NCI-H2196 (cell line): ENCODE measurements at regions not wholly inside any gene's neighbourhood (a gene's known extent, or its start where the extent isn't known, plus 50 kb on each side); places are given as distances from the start of the nearest gene placed in this dataset.
"Not testable (repeated sequence)": the region's sequence is repeated elsewhere in the genome, so short reads cannot be mapped to it uniquely, and the experiment has no call there.

Experiments
- DNase-seq: peaks from one replicate; lab custom pipeline; 2025; ENCODE audit not compliant: unreplicated experiment; lab: John Stamatoyannopoulos, UW

DNA sequence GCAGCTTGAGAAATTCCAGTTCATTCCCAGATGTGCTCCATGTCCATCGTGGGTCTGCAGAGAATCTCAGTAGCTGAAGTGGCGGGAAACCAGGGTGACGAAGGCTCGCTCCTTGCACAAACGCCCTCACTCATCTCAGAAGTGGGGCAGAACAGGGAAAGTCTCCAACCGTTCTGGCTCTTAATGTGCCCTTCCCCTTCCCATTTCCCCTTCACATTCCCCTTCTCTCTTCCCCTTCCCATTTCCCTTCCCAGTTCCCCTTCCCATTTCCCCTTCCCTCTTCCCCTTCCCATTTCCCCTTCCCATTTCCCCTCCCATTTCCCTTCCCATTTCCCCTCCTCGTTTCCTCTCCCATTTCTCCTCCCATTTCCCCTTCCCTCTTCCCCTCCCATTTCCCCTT is 108.5 kb downstream of the OLFM1 start:
- DNase-seq: not testable (repeated sequence)

DNA sequence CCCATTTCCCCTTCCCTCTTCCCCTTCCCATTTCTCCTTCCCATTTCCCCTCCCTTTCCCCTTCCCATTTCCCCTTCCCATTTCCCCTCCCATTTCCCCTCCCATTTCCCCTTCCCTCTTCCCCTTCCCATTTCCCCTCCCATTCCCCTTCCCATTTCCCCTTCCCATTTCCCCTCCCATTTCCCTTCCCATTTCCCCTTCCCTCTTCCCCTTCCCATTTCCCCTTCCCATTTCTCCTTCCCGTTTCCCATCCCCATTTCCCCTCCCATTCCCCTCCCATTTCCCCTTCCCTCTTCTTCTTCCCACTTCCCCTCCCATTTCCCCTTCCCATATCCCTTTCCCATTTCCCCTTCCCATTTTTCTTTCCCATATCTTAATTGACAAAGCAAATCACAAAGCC is 109.0 kb downstream of the OLFM1 start:
- no peak for DNase-seq

DNA sequence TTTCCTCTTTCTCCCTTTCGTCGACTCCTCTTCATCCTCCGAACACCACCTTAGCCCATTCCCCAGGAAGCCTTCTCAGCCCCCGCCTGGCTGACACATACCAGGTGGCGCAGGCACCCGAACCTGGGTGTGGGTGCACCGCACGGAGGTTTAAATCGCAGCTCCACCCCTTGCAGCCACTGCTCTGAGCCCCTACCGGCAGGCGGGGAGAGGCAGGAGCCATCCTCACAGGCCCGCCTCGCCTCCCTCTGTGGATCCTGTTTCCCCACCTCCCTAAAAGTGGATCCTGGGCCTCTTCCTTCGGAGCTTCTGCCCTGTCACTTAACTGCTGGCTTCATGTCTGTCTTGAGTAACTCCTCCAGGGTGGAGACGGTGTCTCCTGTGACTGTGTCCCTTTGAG is 110.7 kb downstream of the OLFM1 start:
- no peak for DNase-seq

DNA sequence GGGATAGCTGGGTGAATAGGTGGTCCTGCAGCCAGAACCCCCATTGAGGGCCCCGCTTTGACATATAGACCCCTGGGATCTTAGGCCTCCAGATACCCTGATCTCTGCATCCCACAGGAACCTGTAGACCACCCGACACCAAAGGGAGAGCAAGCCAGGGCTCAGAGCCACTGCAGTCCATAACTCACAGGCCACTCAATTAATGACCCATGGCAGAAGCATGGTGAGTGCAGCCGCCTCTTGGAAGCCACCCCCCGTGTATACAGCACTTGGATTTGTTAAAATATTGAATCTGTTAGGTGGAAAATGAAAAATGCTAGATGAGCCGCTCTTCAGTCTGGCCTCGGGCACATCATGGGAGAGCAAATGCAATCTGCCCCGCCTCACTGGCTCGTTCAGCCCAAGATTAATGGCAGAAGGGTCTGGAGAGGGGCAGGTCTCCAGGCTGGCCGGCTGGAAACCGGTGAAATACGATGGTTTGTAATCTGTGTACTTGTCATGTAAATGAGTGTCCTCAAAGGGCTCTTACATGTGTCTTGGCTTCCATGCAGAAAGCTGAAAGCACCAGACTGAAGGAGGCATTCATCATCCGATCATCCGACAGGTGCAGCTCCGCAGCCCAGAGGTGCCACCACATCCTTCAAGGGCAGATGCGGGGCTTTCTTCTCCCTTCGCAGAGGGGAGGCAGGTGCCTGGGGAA is 111.3 kb downstream of the OLFM1 start:
- no peak for DNase-seq

DNA sequence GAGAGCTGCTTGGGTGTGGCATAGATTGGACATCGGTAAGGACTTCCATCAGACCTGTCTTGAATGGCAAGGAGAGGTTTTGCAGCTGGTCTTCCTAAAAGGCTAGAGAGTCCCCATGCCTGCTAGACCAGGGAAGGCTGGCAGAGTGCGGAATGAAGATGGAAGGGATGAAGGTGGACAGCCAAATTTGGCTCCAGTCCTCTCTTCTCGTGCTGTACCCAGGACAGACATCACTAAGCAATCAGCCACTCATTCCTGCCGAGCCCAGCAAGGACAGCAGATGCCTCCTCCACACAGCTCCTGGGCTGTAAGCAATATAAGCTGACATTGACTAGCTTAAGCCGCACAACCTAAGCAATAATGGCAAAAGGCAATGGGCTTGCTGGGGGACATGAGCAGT is 112.0 kb downstream of the OLFM1 start:
- no peak for DNase-seq

DNA sequence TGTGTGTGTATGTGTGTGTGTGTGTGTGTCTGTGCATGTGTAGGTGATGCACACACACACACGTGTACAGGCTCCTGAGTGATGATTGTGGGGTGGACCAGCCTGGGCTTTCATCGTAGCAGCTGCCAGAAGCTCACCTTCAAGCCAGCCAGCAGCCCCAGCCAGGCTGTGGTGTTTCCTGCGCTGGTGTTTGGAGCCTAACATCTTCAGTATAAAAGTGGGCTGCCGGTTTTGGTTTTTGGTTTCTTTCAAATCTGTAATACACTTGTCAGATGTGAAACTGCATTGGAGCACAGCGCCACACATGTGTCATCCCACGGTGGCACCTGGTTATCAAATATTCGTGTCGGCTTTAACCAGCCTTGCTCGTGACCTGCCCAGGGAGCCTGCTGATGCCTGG is 114.2 kb downstream of the OLFM1 start:
- DNase-seq: no peak

DNA sequence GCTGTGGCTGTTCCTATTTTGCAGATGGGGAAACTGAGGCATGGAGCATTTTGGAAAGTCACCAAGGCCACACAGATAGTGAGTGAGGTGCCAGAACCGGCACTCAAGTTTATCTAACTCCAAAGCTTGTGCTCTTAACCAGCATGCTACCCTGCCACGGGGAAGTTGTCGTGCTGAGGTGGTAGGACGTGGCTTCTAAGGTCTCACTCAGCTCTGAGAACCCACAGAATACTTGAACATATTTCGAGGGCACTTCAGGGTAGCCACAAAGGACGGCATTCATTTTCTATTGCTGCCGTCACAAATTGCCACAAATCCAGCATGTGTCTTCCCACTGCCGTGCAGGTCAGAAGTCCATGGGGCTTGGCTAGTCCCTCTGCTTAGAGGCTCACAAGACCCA is 116.7 kb downstream of the OLFM1 start:
- no peak for DNase-seq

DNA sequence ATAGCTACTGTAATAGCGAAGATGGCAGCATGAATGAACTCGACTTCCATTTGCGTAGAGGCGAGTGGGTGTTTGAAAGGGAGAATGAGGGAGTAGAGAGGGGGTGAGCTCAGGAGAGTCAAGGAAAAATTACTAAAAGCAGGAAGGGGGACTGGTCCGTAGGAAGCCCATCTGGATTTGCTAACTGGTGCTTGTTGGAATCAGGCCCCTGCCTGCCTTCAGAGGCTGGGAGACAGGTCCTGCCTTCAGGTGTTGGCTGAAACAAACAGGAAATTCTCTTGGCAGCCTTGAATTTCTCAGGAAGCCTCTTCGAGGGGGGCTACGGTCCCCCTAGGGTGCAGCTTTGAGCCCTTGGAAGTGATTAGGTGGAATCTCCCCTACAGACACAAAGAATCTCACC is 121.7 kb downstream of the OLFM1 start:
- DNase-seq: no peak

DNA sequence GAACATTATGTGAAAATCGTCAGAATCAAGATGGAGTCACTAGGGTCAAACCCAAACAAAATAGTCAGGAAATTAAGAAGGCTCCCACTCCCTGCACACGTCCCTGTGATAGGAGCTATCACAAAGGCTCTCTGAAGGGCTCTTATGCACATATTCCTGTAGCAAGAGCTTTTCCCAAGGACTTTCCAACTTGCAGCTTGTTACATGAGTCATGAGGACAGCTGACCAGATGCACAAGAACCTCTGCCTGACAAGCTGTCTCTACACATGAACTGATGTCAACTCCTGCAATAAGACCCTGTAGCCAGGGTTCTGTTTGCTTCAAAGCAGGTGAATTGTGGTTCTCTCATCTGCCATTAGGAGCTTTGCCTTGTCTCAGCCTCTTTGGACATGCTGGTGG is 122.4 kb downstream of the OLFM1 start:
- DNase-seq: no peak

DNA sequence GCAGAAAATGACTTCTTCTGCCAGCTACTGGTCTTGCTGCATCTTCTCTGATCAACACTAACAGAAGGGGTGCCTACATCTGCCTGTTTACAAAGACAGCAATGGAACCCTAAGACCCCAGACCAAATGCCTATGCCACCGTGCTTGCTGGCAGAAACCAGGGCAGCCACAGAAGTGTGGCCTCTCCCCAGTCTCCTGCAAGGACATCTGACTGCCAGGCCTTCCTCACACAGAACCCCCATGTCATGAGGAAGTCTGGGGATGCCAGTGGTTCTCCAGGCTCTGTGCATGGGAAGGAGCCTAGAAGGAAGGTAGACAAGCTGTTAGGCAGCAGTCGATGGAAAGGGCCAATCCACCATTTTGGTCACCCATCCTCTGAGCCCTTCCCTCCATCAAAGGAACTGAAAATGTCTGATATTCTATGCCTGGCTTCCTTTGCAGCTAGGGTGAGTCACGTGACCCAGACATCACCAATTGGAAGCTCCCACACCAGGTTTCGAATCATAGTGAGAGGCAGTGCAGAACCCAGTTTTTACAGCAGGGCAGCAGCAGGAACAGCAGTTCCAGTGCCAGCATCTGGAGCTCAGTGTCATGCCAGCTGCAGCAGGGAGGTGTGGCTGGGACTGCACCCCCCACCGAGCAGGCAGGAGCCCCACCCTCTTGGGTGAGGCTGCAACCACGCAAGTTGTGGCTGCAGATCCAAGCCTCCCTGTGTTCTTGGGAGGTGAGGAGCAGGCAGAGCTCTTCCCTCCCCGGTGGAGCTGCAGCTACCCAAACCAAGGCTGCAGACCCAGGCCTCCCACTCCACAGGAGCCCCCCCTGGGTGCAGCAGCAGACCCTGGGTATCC is 123.4 kb downstream of the OLFM1 start:
- no peak for DNase-seq

DNA sequence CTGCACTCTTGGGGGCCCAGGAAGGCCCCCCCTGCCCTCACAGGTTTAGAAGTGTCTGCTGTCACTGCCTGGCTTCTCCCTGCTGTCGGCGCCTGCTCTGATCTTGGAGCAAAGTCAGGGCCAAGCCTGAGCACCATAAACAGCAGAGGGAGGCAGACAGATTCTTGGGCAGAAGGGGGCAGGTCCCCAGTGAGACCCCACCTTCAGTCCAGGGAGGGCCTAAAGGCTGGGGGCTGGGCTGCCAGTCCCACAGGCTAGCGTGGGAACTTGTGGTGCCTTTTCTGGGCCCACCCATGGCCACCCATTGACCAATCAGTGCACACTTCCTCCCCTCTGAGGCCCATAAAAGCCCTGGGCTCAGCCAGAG is 124.0 kb downstream of the OLFM1 start:
- DNase-seq: no peak

DNA sequence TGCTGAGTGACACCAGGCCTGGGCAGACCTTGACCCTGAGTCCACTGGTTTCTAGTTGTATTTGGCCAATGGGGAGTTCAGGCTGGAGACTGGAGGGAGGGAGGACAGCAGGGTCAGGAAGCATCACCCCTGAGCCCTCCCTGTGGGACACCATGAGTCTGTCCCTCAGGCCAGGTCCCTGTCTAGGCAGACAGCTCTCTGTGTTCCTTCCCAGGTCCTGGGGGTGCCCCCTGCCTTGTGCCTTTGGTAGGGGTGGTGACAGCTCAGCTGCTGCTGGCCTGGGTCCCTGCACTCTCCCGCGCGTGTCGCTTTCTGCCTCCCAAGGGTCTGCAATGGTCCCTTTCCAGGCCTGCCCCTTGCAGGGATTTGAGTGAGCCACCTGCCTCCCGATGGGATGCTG is 125.5 kb downstream of the OLFM1 start:
- no peak for DNase-seq

DNA sequence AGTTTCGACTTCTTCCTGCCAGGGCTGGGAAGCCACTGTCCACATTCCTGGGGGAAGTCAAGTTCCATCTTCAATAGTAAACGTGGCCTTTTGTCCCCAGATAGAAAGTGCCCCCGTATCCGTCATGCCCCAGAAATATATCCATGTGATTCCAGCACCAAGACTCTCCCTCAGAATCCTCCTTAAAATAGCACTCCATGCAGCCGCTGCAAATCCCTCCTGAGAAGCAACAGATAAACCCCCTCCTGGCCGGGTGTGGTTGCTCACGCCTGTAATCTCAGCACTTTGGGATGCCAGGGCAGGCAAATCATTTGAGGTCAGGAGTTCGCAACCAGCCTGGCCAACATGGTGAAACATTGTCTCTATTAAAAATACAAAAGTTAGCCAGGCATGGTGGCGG is 126.1 kb downstream of the OLFM1 start:
- no peak for DNase-seq

DNA sequence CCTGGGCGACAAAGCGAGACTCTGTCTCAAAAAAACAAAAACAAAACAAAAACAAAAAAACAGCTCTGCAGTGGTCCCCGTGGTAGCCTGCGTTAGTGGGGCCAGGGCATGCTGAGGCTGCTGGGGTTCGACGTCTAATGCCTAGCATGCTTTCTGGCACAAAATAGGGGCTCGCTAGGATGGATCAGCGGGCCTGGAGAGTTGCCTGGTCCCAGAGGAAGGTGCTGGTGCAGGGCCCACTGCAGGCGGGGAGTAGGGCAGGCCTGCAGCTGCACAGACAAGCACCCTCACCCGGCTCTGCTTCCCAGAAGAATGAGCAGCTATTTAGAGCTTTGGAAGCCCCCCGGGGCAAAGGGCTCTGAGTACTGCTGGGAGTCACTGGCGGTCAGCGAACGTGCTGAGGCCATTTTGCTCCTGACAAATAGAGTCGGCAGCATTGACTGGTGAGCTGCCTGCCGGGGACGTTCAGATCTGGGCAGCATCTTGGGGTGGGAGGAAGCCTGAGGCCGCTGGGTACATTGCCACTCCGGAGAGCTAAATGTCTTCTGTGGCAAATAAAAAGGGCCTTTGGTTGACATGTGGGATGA is 126.7 kb downstream of the OLFM1 start:
- DNase-seq: no peak

DNA sequence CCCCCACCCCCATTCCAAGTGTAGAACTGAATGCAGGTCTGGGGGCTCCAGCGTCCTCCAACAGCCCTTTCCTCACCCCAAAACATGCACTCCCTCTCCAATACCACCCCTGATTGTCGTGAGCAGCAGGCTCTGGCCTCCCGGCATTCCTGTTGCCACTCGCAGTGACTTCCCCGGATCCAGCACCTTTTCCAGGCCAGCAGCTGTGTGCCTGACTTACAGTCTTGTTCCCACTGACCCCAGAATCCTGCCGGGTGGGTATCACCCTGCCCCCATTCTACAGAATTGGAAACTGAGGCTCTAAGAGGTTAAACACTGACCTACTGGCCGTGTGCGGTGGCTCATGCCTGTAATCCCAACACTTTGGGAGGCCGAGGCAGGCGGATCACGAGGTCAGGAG is 127.2 kb downstream of the OLFM1 start:
- DNase-seq: no peak

DNA sequence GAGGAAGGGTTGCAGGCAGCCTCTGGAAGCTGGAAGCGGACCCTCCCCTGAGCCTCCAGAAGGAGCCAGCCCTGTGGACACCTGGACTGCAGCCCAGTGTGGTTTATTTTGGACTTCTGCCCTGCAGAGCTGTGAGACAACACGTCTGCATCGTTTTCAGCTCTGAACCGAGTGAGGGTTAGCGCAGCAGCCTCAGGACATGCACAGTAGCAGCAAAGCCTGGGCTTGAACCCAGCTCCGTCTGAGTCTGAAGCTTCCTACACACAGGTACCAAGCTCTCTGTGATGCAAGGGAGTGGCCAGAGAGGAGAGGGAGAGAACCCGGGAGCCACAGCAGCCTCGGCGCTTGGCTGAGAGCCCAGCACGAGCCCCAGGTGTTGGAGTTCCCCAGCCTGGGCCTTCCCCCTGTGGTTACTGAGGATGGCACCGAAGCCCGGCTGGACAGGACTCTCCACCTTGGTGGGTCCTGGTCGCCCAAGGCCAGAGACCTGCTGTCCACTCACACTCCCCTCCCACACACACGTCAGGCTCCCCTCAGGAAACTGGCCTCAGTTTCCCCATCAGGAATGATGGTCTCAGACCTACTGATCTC is 128.2 kb downstream of the OLFM1 start:
- peak; percentile 80 for DNase-seq

DNA sequence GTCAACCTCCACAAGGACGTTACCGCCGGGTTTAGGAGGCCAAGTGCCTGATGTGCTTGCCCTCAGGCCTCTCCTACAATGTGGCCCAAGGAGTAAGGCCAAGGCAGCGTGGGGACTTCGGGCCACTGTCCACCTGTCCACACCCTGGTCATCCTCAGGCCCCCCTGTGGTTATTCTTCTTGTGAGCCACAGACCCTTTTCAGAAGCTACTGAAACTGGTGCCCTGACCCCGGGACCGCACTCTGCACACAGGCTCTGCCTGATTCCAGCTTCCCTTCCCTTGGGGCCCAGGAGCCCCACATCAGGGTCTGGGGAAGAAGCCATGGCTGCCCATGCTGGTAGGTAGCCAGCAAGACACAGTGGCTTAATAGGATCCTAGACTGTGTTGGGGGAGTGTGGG is 128.8 kb downstream of the OLFM1 start:
- DNase-seq: no peak

DNA sequence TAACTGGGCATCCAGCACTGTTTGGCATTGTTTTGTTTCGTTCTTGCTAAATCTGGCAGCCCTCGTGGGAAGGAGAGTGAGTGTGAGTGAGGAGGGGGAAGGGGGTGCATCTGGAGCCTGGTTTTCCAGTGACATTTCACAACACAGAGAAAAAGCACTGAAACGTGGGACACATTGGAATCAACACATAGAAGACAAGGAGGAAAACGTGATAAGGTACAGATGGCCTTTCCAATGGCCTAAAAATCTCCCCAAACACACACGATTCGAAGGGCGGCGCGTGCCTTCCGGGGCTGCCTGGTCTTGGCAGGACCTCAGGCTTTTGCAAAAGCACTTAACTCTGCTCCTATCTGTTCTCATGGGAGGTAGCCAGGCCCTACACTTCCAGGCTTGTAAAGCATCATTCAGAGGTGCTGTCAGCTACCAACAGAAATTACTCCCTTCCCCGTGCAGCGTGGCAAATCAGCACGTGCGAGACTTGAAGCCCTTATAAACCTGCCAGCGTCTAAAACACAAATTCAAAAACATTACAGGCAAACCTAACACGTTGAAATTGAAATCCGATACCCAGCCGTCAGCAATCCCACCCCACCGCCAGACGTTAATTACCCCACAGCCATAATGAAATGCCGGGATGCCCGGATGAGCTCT is 129.4 kb downstream of the OLFM1 start:
- DNase-seq: no peak

DNA sequence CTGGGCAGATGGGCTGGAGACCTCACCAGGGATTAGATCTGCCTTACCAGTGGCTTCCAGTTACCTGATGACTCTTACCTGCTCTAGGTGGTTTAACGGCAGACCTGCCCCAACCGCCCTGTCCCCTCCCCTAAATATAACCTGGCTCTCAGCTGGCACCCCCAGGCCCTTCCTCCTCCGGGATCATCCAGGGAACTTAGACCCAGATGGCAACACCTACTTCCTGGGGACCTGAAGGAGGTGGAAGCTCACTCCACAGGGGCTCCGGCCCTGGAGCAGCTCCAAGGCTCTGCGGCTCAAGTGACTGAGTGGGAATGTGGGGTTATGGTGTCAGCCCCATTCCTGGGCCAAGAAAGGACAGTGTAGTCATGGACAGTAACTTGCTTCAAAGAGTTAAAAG is 130.4 kb downstream of the OLFM1 start:
- no peak for DNase-seq

DNA sequence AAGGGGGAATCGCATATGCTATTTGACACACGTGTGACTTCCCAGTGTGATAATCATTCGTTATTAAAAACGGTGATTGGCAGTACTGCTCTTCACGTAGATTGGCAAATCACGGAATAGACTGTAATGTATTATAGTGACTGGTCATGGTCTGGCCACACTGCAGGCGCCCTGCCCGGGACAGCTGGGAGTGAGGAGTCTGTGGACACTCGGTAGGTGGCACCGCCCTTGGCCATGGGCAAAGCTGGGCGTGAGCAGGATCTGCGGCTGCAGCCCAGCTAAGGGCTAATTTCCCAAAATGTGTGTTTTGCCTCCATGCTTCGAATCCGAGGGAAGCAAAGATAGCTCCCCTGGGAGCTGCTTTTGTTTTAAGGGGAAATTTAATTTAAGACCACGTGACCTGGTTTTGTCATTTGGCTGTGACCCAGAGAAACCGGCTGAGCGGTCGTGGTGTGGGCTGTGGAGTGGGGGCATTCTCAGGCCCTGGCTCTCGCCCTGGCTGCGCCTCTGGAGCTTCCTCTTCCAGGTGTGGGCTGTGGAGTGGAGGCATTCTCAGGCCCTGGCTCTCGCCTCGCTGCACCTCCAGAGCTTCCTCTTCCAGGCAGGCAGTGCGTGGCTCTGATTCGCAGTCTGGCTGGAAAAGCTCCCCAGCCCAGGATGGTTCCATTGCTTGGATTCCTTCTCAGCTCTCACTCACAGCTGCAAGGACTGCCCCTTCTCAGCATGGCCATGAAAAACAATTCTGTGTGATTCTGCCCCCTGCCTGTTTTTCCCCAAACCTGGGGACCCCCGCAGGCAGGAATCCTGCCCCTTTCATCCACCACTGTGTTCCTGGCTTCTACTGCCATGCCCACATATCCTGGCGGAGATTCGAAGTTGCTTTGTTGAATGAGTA is 131.1 kb downstream of the OLFM1 start:
- no peak for DNase-seq
